ENCODE measurements at regions not wholly inside any gene's neighbourhood (a gene's known extent, or its start where the extent isn't known, plus 50 kb on each side); places are given as distances from the start of the nearest gene placed in this dataset.

DNA sequence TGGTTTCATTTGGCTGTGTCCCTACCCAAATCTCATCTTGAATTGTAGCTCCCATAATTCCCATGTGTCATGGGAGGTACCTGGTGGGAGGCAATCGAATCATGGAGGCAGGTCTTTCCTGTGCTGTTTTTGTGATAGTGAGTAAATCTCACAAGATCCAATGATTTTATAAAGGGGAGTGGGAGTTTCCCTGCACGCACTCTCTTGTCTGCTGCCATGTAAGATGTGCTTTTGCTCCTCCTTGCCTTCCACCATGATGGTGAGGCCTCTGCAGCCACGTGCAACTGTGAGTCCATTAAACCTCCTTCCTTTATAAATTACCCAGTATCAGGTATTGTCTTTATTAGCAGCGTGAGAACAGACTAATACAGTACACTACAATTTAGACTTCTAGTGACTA lies 67.5 kb upstream of the LINC01488 start:
- TF ChIP-seq POLR2A (IDR thresholded peaks at IDR 0.05) (no peak), CTCF (IDR thresholded peaks at IDR 0.05) (no peak)
